HFFc6 (cell line): ENCODE measurements at regions not wholly inside any gene's neighbourhood (a gene's known extent, or its start where the extent isn't known, plus 50 kb on each side); places are given as distances from the start of the nearest gene placed in this dataset.

Experiments
- DNase-seq: peaks from one replicate; pipeline ENCODE4 v3.0.0-alpha.2; 2018
- H3K27ac Mint-ChIP-seq: 2 replicates; pipeline ENCODE4 v1.8.0; 2020; ENCODE audit warnings: mild to moderate bottlenecking, mixed read lengths
- H3K27me3 Mint-ChIP-seq: 2 replicates; pipeline ENCODE4 v1.8.0; 2021; ENCODE audit warnings: mild to moderate bottlenecking, moderate library complexity, mixed read lengths; ENCODE audit not compliant: insufficient read depth
- H3K36me3 Mint-ChIP-seq: 2 replicates; pipeline ENCODE4 v1.8.0; 2021; ENCODE audit warnings: low read depth, mixed read lengths
- H3K4me1 Mint-ChIP-seq: 2 replicates; pipeline ENCODE4 v1.8.0; 2020; ENCODE audit warnings: low read depth, mixed read lengths
- H3K4me3 Mint-ChIP-seq: 2 replicates; pipeline ENCODE4 v1.8.0; 2020; ENCODE audit warnings: mild to moderate bottlenecking, moderate library complexity, mixed read lengths
- H3K9me3 Mint-ChIP-seq: 2 replicates; pipeline ENCODE4 v1.8.0; 2020; ENCODE audit warnings: mild to moderate bottlenecking, mixed read lengths
- TF ChIP-seq, protein P1 (sequence below): fragments of 200-600 bp; sonication (generic); IDR thresholded peaks from 2 replicates; pipeline ENCODE4 v1.5.0; 2021; ENCODE audit warnings: antibody characterized with exemption, mild to moderate bottlenecking

DNA sequence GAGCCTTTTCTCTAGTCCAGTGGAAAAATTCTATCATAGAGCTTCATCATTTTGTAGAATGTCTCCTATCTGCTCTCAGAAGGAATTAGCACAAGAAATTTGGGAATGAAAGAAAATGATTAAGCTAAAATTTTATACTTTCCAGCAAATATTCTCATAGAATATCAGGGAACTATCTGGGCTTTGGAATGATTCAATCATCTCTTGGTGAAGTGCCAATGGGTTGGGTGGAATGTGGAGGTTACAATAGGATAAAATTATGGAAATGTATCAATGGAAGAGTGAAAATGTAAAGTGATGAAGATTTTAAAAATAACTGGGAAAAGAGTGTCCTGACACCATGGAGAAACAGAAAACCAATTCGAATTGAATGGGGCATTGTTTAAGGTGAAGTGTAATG is 119.0 kb upstream of the MID1 start:
- Mint-ChIP-seq H3K27ac (no peak overlapping the region), H3K4me3 (no peak overlapping the region), H3K27me3 (no peaks in the 10 kb centered on the region; the same call in 1 of the 2 replicates), H3K36me3 (no peaks in the 10 kb centered on the region), H3K9me3 (no peaks in the 10 kb centered on the region), H3K4me1 (peaks cover 14% of the 10 kb centered on the region)
- DNase-seq: no peak
- TF ChIP-seq, protein P1, sequence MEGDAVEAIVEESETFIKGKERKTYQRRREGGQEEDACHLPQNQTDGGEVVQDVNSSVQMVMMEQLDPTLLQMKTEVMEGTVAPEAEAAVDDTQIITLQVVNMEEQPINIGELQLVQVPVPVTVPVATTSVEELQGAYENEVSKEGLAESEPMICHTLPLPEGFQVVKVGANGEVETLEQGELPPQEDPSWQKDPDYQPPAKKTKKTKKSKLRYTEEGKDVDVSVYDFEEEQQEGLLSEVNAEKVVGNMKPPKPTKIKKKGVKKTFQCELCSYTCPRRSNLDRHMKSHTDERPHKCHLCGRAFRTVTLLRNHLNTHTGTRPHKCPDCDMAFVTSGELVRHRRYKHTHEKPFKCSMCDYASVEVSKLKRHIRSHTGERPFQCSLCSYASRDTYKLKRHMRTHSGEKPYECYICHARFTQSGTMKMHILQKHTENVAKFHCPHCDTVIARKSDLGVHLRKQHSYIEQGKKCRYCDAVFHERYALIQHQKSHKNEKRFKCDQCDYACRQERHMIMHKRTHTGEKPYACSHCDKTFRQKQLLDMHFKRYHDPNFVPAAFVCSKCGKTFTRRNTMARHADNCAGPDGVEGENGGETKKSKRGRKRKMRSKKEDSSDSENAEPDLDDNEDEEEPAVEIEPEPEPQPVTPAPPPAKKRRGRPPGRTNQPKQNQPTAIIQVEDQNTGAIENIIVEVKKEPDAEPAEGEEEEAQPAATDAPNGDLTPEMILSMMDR: no peak

DNA sequence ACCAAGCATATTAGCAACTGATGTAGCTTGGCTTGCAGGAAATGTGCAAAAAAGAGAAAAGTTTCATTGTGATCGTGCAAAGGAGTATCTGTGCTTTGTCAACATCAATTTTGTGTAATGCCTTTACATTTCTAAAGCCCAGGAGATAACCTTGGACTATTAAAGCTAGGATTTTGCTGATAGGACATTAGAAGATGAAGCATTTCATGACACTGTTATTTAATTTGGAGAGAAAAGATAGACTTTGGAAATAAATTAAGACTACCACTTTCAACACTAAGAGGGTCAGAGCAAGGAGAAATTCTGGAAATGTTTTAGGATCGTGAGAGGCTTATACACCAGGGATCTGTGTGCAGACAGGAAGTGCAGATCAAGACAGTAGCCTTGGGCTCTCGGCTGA is 120.6 kb upstream of the MID1 start:
- Mint-ChIP-seq H3K36me3 (no peaks in the 10 kb centered on the region), H3K4me1 (peaks cover 14% of the 10 kb centered on the region), H3K4me3 (no peak overlapping the region), H3K27me3 (no peaks in the 10 kb centered on the region; the same call in 1 of the 2 replicates), H3K27ac (no peak overlapping the region), H3K9me3 (no peaks in the 10 kb centered on the region)
- TF ChIP-seq, protein P1: no peak
- no peak for DNase-seq

DNA sequence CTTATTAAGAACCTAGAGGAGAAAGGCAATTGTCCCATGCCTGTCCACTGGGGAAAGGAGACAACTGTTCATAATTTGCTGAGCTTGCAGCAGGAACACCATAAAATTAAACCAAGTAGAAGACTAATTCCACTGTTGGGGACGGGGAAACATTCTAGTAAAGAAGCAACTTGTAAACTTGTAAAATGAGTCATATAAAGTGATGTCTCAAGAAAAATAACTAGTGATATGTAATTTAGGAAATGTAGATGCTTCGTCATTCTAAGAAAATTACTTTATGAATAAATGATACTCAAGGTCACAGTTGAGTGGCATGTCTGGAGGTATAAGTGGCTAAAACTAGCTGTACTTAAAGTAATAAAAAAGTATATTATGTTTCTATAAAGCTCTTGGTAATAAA is 121.2 kb upstream of the MID1 start:
- H3K4me1 Mint-ChIP-seq: peaks cover 14% of the 10 kb centered on the region
- no peak for DNase-seq
- H3K36me3 Mint-ChIP-seq: no peaks in the 10 kb centered on the region
- TF ChIP-seq, protein P1: no peak
- no peak overlapping the region for H3K27ac Mint-ChIP-seq
- H3K27me3 Mint-ChIP-seq: no peaks in the 10 kb centered on the region; the same call in 1 of the 2 replicates
- H3K9me3 Mint-ChIP-seq: no peaks in the 10 kb centered on the region
- no peak overlapping the region for H3K4me3 Mint-ChIP-seq

DNA sequence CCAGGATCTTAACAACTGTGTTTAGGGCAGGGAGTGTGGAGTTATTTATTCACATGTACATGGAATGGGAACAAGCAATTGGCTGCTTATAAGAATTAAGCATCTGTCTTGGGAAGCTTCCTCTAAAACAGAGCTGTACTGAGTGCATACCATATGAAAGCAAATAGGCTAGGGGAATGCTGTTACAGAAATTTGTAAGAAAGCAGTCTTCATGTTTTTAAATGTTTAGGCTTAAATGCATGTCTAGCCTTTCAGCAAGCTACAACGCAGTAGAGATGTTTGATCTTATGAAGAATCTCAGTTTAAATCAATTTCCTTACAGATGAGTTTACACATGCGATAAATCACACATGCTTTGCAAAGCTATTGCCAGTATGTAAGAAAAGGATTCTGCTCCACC is 123.1 kb upstream of the MID1 start:
- no peak for DNase-seq
- H3K36me3 Mint-ChIP-seq: no peaks in the 10 kb centered on the region
- no peak overlapping the region for H3K4me3 Mint-ChIP-seq
- no peaks in the 10 kb centered on the region; the same call in 1 of the 2 replicates for H3K27me3 Mint-ChIP-seq
- H3K9me3 Mint-ChIP-seq: no peaks in the 10 kb centered on the region
- peaks cover 14% of the 10 kb centered on the region for H3K4me1 Mint-ChIP-seq
- no peak overlapping the region for H3K27ac Mint-ChIP-seq
- TF ChIP-seq, protein P1: no peak

DNA sequence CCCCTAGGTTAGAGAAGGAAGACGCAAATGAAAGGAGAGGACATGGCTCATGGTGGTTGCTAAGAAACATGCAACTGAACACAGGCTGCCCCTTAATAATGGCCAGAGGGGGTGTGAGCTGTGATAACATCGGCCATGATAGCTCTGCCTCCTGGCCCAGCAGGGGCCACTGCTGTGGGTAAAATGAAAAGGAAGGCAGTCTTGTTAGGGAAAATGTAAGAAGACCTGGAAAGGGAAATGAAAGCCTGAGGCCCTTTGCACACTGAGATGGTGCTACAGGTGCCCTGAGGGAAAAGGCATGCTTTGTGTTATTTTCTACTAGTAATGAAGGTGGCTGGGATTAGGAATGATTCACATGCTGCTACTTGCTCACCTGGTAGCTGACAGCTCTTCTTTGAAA is 123.6 kb upstream of the MID1 start:
- DNase-seq: no peak
- Mint-ChIP-seq H3K4me1 (peaks cover 18% of the 10 kb centered on the region), H3K36me3 (no peaks in the 10 kb centered on the region), H3K27me3 (no peaks in the 10 kb centered on the region; the same call in 1 of the 2 replicates), H3K9me3 (no peaks in the 10 kb centered on the region), H3K4me3 (no peak overlapping the region), H3K27ac (no peak overlapping the region)
- TF ChIP-seq, protein P1: no peak

DNA sequence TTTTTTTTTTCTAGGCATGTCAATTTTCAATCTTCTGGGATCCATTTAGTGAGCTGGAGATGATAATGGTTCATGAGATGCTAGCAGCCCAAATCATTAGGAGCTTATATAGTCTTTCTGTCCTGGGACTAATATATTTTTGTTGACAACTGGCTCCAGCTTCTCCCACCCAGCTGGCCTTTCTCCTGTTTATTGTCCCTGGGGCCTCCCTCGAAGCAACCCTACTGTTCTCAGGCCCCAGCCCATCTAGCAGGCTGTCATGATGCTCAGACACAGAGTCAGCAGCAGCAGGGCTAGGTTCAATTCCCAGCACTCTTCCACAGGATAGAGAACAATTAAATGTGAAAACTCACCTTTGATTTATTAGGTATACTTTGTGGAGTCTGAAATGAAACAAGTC is 127.6 kb upstream of the MID1 start:
- TF ChIP-seq, protein P1: no peak
- Mint-ChIP-seq H3K27ac (no peak overlapping the region; the same call in 1 of the 2 replicates), H3K27me3 (no peaks in the 10 kb centered on the region; the same call in none of the 2 replicates), H3K36me3 (no peaks in the 10 kb centered on the region; the same call in 1 of the 2 replicates), H3K9me3 (no peaks in the 10 kb centered on the region), H3K4me3 (no peak overlapping the region), H3K4me1 (peaks cover 19% of the 10 kb centered on the region)
- DNase-seq: no peak
